ENCODE measurements at regions not wholly inside any gene's neighbourhood (a gene's known extent, or its start where the extent isn't known, plus 50 kb on each side); places are given as distances from the start of the nearest gene placed in this dataset.

DNA sequence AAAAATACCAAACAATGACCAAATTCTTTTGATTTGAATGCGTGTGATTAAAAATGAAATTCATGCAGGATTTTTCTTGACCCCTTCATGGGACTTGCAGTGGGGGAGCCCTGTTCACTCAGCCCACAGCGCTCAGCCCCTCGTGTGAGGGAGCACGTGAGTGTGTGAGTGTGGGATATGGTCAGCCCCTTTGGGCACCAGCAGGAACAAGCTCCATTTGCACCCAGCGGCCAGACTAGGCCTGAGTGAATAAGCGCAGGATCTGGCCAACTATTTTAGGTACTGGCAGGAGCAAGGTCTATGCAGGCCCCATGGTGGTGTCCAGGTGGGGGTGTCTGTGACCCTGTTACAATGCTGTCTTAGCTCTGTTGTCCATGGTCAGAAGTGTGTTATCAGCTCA, 1631.2 kb downstream of the BRINP3 start:
- no peak overlapping the region for H3K4me3 ChIP-seq (ENCODE audit: low read depth, poor library complexity, severe bottlenecking)
- intact Hi-C loops (cut with DNase I; ENCODE audit: low total_unique reads), result no loop called here
- no peak for TF ChIP-seq POLR2A (IDR thresholded peaks at IDR 0.05)
- TF ChIP-seq, protein P1, sequence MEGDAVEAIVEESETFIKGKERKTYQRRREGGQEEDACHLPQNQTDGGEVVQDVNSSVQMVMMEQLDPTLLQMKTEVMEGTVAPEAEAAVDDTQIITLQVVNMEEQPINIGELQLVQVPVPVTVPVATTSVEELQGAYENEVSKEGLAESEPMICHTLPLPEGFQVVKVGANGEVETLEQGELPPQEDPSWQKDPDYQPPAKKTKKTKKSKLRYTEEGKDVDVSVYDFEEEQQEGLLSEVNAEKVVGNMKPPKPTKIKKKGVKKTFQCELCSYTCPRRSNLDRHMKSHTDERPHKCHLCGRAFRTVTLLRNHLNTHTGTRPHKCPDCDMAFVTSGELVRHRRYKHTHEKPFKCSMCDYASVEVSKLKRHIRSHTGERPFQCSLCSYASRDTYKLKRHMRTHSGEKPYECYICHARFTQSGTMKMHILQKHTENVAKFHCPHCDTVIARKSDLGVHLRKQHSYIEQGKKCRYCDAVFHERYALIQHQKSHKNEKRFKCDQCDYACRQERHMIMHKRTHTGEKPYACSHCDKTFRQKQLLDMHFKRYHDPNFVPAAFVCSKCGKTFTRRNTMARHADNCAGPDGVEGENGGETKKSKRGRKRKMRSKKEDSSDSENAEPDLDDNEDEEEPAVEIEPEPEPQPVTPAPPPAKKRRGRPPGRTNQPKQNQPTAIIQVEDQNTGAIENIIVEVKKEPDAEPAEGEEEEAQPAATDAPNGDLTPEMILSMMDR (IDR thresholded peaks at IDR 0.05), result no peak
- 91 to 96% methylated on average over 6 of the region's 6 CpGs for WGBS, 2 donors
- no peak for DNase-seq (ENCODE audit: low spot score in 2 of 2)

DNA sequence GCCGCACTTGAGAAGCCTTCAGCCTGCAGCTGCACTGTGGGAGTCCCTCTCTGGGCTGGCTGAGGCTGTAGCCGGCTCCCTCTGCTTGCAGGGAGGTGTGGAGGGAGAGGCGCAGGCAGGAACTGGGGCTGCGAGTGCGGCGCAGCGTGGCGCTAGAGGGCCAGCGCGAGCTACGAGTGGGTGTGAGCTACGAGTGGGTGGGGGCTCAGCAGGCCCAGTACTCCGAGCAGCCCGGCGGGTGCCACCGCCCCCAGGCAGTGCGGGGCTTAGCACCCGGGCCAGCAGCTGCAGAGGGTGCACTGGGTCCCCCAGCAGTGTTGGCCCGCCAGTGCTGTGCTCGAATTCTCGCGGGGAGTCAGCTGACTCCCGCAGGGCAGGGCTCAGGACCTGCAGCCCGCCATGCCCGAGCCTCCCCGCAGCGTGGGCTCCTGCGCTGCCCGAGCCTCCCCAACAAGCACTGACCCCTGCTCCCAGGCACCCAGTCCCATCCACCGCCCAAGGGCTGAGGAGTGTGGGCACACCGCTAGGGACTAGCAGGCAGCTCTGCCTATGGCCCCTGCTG, 1620.1 kb downstream of the BRINP3 start:
- no peak for DNase-seq (ENCODE audit: low spot score in 2 of 2)
- 93 to 96% methylated on average over 25 to 26 of the region's 31 CpGs for WGBS, 2 donors
- TF ChIP-seq POLR2A (IDR thresholded peaks at IDR 0.05), result no peak
- TF ChIP-seq, protein P1 (IDR thresholded peaks at IDR 0.05), result no peak
- no peak overlapping the region for H3K4me3 ChIP-seq (ENCODE audit: low read depth, poor library complexity, severe bottlenecking)
- intact Hi-C loops (cut with DNase I; ENCODE audit: low total_unique reads), result no loop called here

DNA sequence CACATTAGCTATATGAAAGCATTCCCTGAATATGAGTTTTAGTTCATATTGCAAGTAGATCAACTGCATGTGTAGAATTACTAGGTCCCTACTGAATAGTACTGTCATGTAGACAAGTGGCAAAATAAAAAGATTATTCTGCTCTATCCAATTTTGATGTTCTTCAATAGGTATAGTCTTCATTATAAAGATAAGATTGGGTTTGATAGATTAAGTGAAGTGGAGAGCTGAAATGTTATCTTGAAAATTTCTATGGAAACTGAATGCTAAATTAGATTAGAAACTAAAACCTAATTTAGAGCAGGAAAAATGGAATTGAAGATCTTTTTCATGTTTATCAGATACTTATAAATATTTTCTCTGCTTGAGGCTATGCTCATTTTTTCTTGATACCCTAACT, 1610.0 kb downstream of the BRINP3 start:
- DNase-seq (ENCODE audit: low spot score in 2 of 2), result no peak
- intact Hi-C loops (cut with DNase I; ENCODE audit: low total_unique reads), result no loop called here
- H3K4me3 ChIP-seq (ENCODE audit: low read depth, poor library complexity, severe bottlenecking), result no peak overlapping the region
- TF ChIP-seq, protein P1 (IDR thresholded peaks at IDR 0.05), result no peak
- no peak for TF ChIP-seq POLR2A (IDR thresholded peaks at IDR 0.05)

DNA sequence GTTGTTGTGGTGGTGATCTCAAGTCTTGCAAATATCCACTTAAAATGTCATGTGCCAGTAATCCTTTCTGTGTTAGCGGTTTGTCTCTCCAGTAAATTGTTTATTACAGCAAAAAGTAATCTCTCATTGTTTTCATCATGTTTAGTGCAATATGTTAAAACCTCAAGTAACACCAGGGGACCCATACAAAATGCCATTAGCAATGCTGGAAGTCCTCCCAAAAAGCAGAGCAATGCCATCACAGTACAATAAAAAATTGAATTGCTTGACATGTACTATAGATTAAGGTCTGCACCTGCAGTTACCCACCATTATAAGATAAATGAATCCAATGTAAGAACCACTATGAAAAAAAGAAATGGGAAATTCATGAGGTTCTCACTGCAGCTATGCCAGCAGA, 1606.5 kb downstream of the BRINP3 start:
- TF ChIP-seq, protein P1 (IDR thresholded peaks at IDR 0.05), result no peak
- TF ChIP-seq POLR2A (IDR thresholded peaks at IDR 0.05), result no peak
- no peak for DNase-seq (ENCODE audit: low spot score in 2 of 2)
- 63 to 81% methylated on average over 1 of the region's 1 CpG for WGBS, 2 donors
- intact Hi-C loops (cut with DNase I; ENCODE audit: low total_unique reads), result no loop called here
- H3K4me3 ChIP-seq (ENCODE audit: low read depth, poor library complexity, severe bottlenecking), result no peak overlapping the region

DNA sequence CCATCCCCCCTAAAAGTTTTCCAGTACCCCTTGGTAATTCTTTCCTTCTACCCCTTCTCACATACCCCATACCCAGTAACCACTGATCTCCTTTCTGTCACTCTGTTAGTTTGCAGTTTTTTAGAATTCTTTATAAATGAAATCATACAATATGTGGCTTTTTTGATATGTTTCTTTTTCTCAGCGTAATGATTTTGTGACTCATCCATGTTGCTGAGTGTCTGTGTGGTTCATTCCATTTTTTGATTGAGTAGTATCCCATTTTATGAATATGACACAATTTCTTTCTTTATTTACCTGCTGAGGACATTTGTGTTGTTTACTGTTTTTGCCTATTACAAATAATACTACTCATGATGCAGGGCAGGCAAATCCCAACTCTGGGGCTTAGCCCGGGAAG, 1605.3 kb downstream of the BRINP3 start:
- intact Hi-C loops (cut with DNase I; ENCODE audit: low total_unique reads), result no loop called here
- TF ChIP-seq, protein P1 (IDR thresholded peaks at IDR 0.05), result no peak
- TF ChIP-seq POLR2A (IDR thresholded peaks at IDR 0.05), result no peak
- no peak for DNase-seq (ENCODE audit: low spot score in 2 of 2)
- WGBS, 2 donors, result 82 to 83% methylated on average over 2 of the region's 2 CpGs
- H3K4me3 ChIP-seq (ENCODE audit: low read depth, poor library complexity, severe bottlenecking), result no peak overlapping the region

DNA sequence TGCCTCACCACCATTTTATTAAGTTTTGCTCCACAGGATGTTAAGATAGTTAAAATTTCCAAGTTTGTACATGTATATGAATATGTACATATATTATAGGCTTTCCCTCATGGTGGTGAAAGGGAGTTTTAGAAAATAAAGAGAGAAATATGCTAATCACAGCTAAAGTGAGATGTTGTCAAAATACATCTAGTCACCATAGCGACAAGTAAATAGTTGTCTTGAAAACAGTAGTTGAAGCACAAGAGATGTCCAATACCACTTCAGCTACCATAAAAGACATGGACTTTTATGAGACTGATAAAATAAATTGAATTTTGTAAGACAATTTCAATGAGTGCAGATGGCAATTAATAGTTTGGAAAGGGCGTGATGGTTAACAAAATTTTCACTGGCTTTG, 1600.0 kb downstream of the BRINP3 start:
- WGBS, 2 donors, result 70 to 73% methylated on average over 2 of the region's 2 CpGs
- intact Hi-C loops (cut with DNase I; ENCODE audit: low total_unique reads), result no loop called here

More for the DNA sequence above, 1600.0 kb downstream of the BRINP3 start:
- no peak for TF ChIP-seq POLR2A (IDR thresholded peaks at IDR 0.05)
- TF ChIP-seq, protein P1 (IDR thresholded peaks at IDR 0.05), result no peak
- DNase-seq (ENCODE audit: low spot score in 2 of 2), result no peak
- H3K4me3 ChIP-seq (ENCODE audit: low read depth, poor library complexity, severe bottlenecking), result no peak overlapping the region
